Activated T-cell treated with anti-CD3 and anti-CD28 coated beads, Interleukin-2, amount 50 U/mL, for 24 hours (primary cell): ENCODE measurements at regions not wholly inside any gene's neighbourhood (a gene's known extent, or its start where the extent isn't known, plus 50 kb on each side); places are given as distances from the start of the nearest gene placed in this dataset.

ENCODE experiments used
- DNase-seq: peaks from one replicate; pipeline ENCODE4 v3.0.0-alpha.2; 2020
- H3K27ac Mint-ChIP-seq: 2 replicates; pipeline ENCODE4 v1.8.0; 2020; ENCODE audit warnings: mild to moderate bottlenecking, mixed read lengths
- H3K27me3 Mint-ChIP-seq: 2 replicates; pipeline ENCODE4 v1.8.0; 2020; ENCODE audit warnings: mixed read lengths
- H3K36me3 Mint-ChIP-seq: 2 replicates; pipeline ENCODE4 v1.8.0; 2020; ENCODE audit warnings: low read depth, mixed read lengths
- H3K4me1 Mint-ChIP-seq: 2 replicates; pipeline ENCODE4 v1.8.0; 2020; ENCODE audit warnings: low read depth, mixed read lengths
- H3K4me3 Mint-ChIP-seq: 2 replicates; pipeline ENCODE4 v1.8.0; 2020; ENCODE audit warnings: mild to moderate bottlenecking, moderate library complexity, mixed read lengths
- H3K9me3 Mint-ChIP-seq: 2 replicates; pipeline ENCODE4 v1.8.0; 2020; ENCODE audit warnings: mixed read lengths

DNA sequence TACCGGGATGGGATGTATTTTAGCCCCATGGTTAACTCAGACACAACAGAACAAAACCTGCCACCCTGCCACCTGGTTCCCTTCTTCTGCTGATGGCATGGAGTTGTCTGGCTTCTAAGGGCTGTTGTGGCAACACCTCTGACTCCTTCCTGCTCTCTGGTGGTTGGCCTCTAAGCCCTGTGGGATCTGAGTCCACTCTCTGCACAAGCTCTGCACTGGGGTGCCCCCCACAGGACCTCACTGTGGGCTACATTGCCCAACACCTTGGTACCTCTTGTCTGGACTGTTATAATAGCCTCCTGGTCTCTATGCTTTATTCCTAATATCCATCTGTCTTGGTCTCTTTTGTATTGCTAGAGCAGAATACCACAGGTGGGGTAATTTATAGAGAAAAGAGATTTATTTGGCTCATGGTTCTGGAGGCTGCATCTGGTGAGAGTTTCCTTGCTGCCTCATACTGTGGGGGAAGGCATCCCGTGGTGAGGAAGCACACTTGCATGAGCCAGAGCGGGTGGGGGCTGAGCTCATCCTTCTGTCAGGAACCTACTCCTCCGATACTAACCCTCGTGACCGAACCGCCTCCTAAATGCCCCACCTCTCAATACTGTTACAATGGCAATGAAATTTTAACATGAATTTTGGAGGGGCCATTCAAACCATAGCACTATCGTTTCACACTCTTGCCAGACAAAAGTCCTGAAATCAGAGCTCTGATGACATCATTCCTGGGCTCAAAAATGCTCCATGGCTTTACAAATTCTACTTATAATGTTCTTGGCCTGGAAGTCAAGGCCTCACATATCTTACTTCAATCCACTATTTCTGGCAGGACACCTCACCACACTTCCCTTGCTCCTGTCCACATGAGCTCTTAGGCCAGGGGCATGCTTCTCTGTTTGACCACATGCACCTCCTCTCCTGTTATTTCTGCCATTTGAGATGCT, 127.2 kb downstream of the PAX1 start:
- Mint-ChIP-seq H3K27ac (no peak overlapping the region), H3K4me3 (no peak overlapping the region), H3K27me3 (no peaks in the 10 kb centered on the region), H3K9me3 (peaks cover 6% of the 10 kb centered on the region), H3K4me1 (no peaks in the 10 kb centered on the region), H3K36me3 (no peaks in the 10 kb centered on the region)
- DNase-seq, result no peak

DNA sequence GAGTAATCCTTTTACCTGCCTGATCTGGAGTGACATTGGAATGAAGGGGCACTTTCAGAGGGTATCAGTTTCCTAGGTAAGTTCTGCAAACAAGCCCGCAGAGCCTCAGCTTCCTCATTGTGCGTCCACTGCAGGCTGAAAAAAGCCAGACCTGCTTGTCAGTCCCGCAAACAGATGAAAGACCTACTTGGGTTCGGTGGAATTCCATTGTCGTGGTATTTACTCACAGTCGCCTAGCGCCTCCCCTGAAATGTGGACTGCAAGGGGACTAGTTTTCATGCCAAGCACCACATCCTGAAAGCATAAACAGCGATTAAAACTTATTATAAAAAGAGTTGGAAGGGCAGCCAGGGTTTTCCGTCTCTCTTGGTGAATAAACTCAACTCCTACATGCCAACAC, 121.5 kb downstream of the PAX1 start:
- DNase-seq, result no peak
- H3K4me3 Mint-ChIP-seq, result no peak overlapping the region
- no peaks in the 10 kb centered on the region for H3K36me3 Mint-ChIP-seq
- no peaks in the 10 kb centered on the region for H3K27me3 Mint-ChIP-seq
- no peaks in the 10 kb centered on the region for H3K4me1 Mint-ChIP-seq
- H3K9me3 Mint-ChIP-seq, result peaks cover 6% of the 10 kb centered on the region
- H3K27ac Mint-ChIP-seq, result no peak overlapping the region

DNA sequence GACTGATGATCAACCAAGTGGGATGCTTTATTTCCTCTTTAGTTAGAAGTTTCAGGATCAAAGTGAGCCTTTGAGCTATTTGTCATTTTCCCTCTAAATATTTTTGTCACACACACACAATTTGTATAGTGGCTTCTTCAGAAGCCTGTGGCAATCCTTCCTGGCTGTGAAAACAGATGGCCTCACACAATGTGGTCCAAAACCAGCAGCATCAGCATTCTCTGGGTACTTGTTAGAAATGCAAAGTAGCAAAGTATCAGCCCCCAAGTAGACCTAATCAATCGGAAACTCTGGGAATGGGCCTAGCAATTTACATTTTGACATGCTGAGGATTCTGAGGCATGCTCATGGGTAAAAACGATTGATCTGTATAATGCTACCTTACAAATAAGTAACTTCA, 115.9 kb downstream of the PAX1 start:
- H3K4me3 Mint-ChIP-seq, result no peak overlapping the region
- H3K36me3 Mint-ChIP-seq, result no peaks in the 10 kb centered on the region
- no peaks in the 10 kb centered on the region for H3K27me3 Mint-ChIP-seq
- H3K4me1 Mint-ChIP-seq, result no peaks in the 10 kb centered on the region
- no peak overlapping the region for H3K27ac Mint-ChIP-seq
- H3K9me3 Mint-ChIP-seq, result no peaks in the 10 kb centered on the region
- DNase-seq, result no peak

DNA sequence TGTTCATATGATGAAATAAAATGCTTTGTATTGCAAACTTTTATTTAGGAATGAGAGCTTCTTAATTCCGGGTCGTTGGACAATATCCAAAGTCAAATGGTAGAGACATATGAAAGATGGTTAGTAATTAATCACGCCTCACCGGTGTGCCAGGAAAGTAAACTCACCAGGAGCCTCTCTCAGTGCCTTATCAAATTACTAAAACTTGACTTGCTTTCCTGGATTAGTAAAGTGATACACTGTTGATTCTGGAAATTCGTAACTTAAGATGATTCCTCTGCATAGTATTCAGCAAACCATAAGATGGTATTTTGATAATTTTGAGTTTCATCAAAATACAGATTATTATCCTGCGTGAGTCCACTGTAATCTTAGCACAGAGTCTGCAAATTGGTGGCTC, 115.2 kb downstream of the PAX1 start:
- Mint-ChIP-seq H3K27ac (no peak overlapping the region), H3K4me1 (no peaks in the 10 kb centered on the region), H3K9me3 (no peaks in the 10 kb centered on the region), H3K4me3 (no peak overlapping the region), H3K36me3 (no peaks in the 10 kb centered on the region), H3K27me3 (no peaks in the 10 kb centered on the region)
- no peak for DNase-seq

DNA sequence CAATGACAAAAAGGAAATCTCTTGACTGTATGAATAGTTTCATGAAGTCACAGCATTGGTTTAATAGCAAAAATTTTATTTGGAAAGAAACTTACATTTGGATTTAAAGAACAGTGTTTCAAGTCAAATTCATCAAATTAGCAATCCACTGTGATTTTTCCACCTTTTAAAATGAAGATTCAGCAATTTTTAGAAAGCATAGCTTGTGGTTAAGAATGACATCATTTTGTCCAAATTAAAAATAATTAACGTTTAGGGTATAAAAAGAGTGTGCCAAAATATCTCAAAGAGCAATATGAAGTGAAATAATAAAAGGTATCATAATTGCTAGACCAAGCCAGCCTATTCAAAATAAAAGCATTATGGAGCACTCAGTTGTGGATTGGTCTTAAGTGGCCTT, 114.6 kb downstream of the PAX1 start:
- Mint-ChIP-seq H3K4me1 (no peaks in the 10 kb centered on the region), H3K4me3 (no peak overlapping the region), H3K27ac (no peak overlapping the region), H3K9me3 (no peaks in the 10 kb centered on the region), H3K27me3 (no peaks in the 10 kb centered on the region), H3K36me3 (no peaks in the 10 kb centered on the region)
- DNase-seq, result no peak

DNA sequence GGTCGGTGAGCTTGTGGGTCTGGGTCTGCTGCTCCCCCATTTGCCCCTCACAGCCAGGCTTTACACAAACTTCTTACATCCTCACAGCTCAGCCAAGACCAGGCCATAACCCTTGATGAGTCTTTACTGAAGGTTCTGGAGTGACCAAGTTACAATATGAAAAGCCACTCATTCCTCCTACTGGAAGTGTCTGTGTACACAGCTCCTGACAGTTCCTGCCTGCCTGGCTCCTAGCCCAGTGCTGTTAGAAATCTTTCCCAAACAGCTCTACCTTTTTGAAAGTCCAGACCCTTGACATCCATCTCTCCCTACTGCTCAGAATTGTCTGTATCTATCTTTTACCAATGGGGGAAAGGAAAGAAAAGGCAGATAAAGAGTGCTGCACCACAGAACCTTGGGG, 106.9 kb downstream of the PAX1 start:
- no peaks in the 10 kb centered on the region for H3K27me3 Mint-ChIP-seq
- no peaks in the 10 kb centered on the region for H3K9me3 Mint-ChIP-seq
- no peak overlapping the region for H3K27ac Mint-ChIP-seq
- H3K4me3 Mint-ChIP-seq, result no peak overlapping the region
- no peaks in the 10 kb centered on the region for H3K36me3 Mint-ChIP-seq
- H3K4me1 Mint-ChIP-seq, result no peaks in the 10 kb centered on the region
- no peak for DNase-seq

DNA sequence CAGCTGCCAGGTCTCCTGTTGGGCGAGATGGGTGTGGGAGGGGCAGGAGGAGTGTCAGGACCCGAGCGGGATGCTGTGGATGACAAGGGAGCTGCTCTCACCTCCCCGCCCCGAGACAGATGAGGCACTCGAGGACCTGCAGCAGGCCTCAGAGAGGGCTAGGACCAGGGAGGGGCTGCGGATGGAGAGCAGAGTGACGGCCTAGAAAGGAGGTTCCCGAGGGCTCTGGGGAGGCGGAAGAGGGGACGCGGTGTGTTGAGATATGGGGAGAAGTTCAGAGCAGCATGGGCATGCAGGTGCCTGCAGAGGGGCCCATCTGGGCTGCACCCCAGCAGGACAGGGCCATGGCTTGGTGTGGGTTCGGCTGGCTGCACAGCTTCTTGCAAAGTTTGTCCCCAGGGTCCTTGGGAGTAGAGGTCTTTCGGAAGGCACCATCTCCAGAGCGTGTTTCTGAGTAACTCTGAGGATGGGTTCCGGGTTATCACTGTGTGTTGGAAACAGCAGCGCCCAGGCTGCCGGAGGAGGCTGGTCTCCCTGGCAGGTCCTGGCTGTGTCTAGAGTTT, 104.6 kb downstream of the PAX1 start:
- H3K27me3 Mint-ChIP-seq, result no peaks in the 10 kb centered on the region
- no peaks in the 10 kb centered on the region for H3K9me3 Mint-ChIP-seq
- H3K36me3 Mint-ChIP-seq, result no peaks in the 10 kb centered on the region
- H3K4me1 Mint-ChIP-seq, result no peaks in the 10 kb centered on the region
- no peak overlapping the region for H3K4me3 Mint-ChIP-seq
- no peak for DNase-seq
- H3K27ac Mint-ChIP-seq, result no peak overlapping the region

DNA sequence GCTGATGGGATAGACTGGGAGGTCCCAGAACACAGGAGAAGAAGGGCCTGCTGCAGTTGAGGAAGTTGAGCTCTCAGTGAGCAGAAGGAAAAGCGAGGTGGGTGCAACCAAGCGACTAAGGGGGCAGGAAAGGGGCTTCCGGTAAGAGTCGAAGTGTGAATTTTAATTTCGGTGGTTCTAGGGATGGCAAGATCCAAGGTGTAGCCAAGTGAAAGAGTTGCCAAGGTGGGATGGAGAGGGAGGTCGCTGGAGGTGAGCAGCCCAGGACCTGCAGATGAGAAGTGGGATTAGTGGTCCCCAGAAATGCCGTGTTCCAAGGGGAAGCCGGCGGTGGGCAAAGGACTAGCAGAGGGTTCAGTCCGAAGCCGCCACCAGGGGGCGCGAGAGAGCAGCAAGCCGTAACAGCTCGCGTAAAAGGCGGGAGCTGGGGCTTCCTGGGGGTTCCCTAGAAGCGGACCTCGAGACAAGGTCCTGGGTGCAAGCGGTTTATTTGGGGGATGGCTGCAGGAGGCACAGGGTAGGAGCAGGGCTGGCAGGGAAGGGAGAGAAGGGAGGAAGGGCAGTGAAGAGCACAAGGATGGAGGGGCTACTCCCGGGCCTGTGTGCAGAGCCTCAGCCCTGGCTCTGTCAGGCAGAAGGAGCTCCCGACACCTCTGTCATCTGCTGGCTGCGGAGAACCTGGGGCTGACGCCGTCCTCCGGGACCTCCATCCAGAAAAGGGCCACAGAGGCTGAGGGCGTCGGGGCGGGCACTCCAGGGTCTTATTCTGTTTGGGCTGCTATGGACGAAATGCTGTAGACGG, 103.6 kb downstream of the PAX1 start:
- no peaks in the 10 kb centered on the region for H3K36me3 Mint-ChIP-seq
- no peak overlapping the region for H3K27ac Mint-ChIP-seq
- H3K4me3 Mint-ChIP-seq, result no peak overlapping the region
- H3K4me1 Mint-ChIP-seq, result no peaks in the 10 kb centered on the region
- H3K27me3 Mint-ChIP-seq, result no peaks in the 10 kb centered on the region
- no peaks in the 10 kb centered on the region for H3K9me3 Mint-ChIP-seq
- DNase-seq, result peak; percentile 36

DNA sequence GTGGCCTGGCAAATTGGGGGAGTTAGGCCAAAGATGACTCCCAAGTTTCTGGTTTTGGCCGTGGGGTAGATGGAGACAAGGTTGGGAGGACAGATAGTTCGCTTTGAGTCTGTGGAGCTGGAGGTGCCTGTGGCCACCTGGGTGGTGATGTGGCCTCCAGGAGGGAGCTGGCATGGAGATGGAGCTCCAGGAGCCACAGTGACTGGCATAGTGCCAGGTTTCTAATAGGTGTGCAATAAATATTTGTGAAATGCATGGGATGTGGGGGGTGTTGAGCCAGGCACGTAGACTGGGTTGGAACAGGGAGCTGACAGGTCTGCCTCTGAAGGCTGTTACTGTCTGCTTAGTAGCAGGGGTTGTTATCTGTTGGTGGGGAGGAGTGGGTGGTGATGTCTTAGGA, 102.7 kb downstream of the PAX1 start:
- Mint-ChIP-seq H3K4me3 (no peak overlapping the region), H3K27ac (no peak overlapping the region), H3K36me3 (no peaks in the 10 kb centered on the region), H3K4me1 (no peaks in the 10 kb centered on the region), H3K27me3 (no peaks in the 10 kb centered on the region), H3K9me3 (peaks cover 5% of the 10 kb centered on the region)
- DNase-seq, result no peak

DNA sequence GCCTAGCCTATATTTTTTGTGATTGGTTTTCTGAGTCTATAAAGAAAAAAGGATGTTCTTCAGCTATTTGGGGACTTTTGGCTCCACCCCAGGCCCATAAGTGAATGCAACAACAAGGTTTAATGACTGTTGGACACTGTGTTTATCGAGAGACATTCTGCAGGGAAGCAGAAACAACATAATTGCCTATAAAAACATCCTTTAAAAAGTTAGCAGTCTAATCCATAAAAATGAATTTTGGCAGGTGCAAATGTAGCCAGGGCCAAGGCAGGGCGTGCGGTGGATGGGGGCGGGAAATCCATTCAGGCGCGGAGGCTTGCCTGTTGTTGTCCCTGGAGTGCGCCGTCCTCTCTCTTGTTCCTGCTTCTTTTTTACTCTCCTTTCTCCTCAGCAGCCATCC, 99.3 kb downstream of the PAX1 start:
- Mint-ChIP-seq H3K27ac (no peak overlapping the region), H3K36me3 (no peaks in the 10 kb centered on the region), H3K4me3 (no peak overlapping the region), H3K27me3 (no peaks in the 10 kb centered on the region), H3K4me1 (no peaks in the 10 kb centered on the region), H3K9me3 (peaks cover 6% of the 10 kb centered on the region)
- DNase-seq, result no peak

DNA sequence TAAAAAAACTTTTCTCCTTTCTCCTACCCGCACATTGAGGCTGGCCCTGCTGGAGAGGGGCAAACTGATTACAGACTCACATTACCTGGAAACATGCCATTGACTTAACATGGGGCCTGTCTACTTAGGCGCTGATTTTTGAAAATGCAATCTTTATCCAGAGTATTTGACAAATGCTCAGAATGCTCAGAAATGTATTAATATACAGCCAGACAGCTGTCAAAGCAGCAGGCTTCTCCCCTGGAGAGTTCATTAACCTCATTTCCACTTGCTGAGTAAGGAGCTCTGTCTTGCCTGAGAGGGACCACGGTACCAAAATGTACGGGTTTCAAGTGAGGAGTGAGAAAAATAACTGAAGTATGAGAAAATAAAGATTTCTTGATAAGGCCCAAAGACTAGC, 95.7 kb downstream of the PAX1 start:
- no peaks in the 10 kb centered on the region for H3K27me3 Mint-ChIP-seq
- H3K36me3 Mint-ChIP-seq, result no peaks in the 10 kb centered on the region
- H3K27ac Mint-ChIP-seq, result no peak overlapping the region
- no peaks in the 10 kb centered on the region for H3K4me1 Mint-ChIP-seq
- peaks cover 6% of the 10 kb centered on the region for H3K9me3 Mint-ChIP-seq
- no peak overlapping the region for H3K4me3 Mint-ChIP-seq
- DNase-seq, result no peak

DNA sequence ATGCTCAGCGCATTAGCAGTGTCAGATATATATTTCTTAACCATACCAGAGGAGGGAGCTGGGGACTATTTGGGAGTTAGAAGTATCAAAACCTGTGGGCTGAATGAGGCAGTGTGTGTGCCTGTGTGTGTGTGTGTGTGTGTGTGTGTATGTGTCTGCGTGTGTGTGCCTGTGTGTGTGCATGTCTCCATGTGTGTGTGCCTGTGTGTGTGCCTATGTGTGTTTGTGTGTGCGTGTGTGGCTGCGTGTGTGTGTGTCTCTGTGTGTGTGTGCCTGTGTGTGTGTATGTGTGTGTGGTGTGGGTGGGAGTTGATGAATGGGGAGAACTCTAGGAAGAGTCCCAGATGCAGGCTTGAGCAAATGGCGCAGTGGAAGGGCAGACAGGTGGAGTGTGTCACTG, 92.9 kb downstream of the PAX1 start:
- DNase-seq, result no peak
- H3K36me3 Mint-ChIP-seq, result no peaks in the 10 kb centered on the region
- H3K27ac Mint-ChIP-seq, result no peak overlapping the region
- no peaks in the 10 kb centered on the region for H3K4me1 Mint-ChIP-seq
- no peaks in the 10 kb centered on the region for H3K27me3 Mint-ChIP-seq
- no peak overlapping the region for H3K4me3 Mint-ChIP-seq
- peaks cover 3% of the 10 kb centered on the region for H3K9me3 Mint-ChIP-seq

DNA sequence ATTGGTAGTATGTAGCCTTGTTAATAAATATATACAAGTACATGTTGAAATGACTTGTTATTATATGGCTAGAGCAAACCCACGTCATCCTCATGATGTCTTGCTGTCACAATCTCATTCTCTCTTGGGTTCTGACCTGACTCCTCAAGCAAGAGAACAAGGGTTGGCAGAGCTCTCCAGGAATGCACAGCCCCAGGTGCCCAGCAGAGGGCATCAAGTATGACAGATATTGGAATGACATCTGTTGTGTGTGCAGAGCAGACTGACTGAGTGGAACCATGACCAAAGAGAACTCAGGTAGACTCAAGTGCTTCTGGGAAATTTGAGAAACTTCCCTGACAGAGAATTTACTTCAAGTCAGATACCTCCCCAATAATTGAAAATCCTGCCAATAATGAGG, 90.6 kb downstream of the PAX1 start:
- Mint-ChIP-seq H3K27me3 (no peaks in the 10 kb centered on the region), H3K4me3 (no peak overlapping the region)
- no peak for DNase-seq

DNA sequence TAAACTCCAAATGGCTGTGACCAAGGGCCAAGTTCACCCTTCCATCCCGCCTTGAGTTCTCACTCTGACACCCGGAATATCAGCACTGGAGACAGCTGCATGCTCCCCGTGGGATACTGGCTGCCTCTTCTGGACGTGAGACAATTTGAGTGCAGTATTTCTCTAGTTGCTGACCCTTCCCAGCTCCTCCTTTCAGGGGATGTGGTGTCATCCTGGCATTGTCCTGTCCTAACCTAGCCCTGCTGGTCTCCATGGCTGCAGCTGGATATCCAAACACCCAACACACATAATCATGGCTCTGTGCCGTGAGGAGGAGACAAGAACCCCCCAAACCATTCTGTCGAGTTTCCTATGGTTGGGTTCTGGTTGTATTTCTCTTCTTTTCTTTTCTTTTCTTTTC, 82.6 kb downstream of the PAX1 start:
- no peaks in the 10 kb centered on the region for H3K4me1 Mint-ChIP-seq
- no peak for DNase-seq
- H3K27ac Mint-ChIP-seq, result no peak overlapping the region
- H3K4me3 Mint-ChIP-seq, result no peak overlapping the region
- peaks cover 3% of the 10 kb centered on the region for H3K27me3 Mint-ChIP-seq
- peaks cover 7% of the 10 kb centered on the region for H3K9me3 Mint-ChIP-seq
- H3K36me3 Mint-ChIP-seq, result no peaks in the 10 kb centered on the region

More for the DNA sequence above, 90.6 kb downstream of the PAX1 start:
- Mint-ChIP-seq H3K9me3 (no peaks in the 10 kb centered on the region), H3K4me1 (no peaks in the 10 kb centered on the region), H3K36me3 (no peaks in the 10 kb centered on the region), H3K27ac (no peak overlapping the region)
